HL-60 (cell line): ENCODE measurements at regions not wholly inside any gene's neighbourhood (a gene's known extent, or its start where the extent isn't known, plus 50 kb on each side); places are given as distances from the start of the nearest gene placed in this dataset.

Experiments
- DNase-seq, 2 experiments: peaks; one replicate each; pipeline ENCODE4 v3.0.0-alpha.2; 2010 to 2020; ENCODE audit warnings: low read depth in 1 of 2, low spot score in 1 of 2
- H3K27ac ChIP-seq: fragments of 250-450 bp; sonication (Bioruptor Pico); replicated peaks from 2 replicates; pipeline ENCODE4 v1.5.1; 2020; ENCODE audit warnings: mild to moderate bottlenecking, moderate library complexity
- H3K27me3 ChIP-seq: fragments of 250-450 bp; sonication (Bioruptor Pico); 2 replicates; pipeline ENCODE4 v1.5.1; 2021; ENCODE audit warnings: mild to moderate bottlenecking, moderate library complexity; ENCODE audit not compliant: insufficient read depth, poor library complexity, severe bottlenecking
- H3K4me3 ChIP-seq: replicated peaks from 2 replicates; pipeline ENCODE4 v1.5.1; 2011; ENCODE audit warnings: mild to moderate bottlenecking, control low read depth, low read length; ENCODE audit not compliant: insufficient read depth
- GABPA ChIP-seq: IDR thresholded peaks from 2 replicates; pipeline ENCODE4 v1.6.1; 2012; ENCODE audit warnings: low read depth
- POLR2AphosphoS5 ChIP-seq: IDR thresholded peaks from 2 replicates; pipeline ENCODE4 v1.6.1; 2012; ENCODE audit warnings: low read depth
- SPI1 ChIP-seq: IDR thresholded peaks from 2 replicates; pipeline ENCODE4 v1.6.1; 2012; ENCODE audit warnings: low read depth, mild to moderate bottlenecking, borderline replicate concordance
- TF ChIP-seq, protein P1 (sequence below): IDR thresholded peaks from 2 replicates; pipeline ENCODE4 v1.6.1; 2012; ENCODE audit warnings: low read depth; ENCODE audit not compliant: insufficient replicate concordance
- TF ChIP-seq, protein P2 (sequence below): IDR thresholded peaks from one replicate; pipeline ENCODE4 v1.5.1; 2011; ENCODE audit warnings: low read length, control low read depth, inconsistent platforms; ENCODE audit not compliant: insufficient read depth

DNA sequence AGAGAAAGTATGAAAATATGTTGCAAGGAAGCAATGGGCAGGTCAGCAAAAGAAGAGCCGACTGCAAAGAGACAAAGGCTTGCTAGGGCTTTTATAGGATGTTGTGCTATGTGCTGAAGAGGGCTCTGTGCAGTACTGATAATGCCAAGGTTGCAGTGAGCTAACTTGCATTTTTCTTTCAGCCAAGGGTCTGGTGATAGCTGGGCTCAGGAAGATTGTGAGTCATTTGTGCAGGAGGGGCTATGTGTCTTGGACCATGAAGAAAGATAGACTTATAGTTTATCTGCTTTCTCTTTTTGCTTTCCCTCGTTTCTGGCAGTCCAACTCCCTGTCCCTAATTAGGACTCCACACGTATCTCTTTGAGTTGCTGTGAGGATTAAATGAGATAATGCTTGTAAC lies 64.5 kb upstream of the LRIG1 start:
- DNase-seq: no peak
- TF ChIP-seq GABPA: no peak
- TF ChIP-seq, protein P1, sequence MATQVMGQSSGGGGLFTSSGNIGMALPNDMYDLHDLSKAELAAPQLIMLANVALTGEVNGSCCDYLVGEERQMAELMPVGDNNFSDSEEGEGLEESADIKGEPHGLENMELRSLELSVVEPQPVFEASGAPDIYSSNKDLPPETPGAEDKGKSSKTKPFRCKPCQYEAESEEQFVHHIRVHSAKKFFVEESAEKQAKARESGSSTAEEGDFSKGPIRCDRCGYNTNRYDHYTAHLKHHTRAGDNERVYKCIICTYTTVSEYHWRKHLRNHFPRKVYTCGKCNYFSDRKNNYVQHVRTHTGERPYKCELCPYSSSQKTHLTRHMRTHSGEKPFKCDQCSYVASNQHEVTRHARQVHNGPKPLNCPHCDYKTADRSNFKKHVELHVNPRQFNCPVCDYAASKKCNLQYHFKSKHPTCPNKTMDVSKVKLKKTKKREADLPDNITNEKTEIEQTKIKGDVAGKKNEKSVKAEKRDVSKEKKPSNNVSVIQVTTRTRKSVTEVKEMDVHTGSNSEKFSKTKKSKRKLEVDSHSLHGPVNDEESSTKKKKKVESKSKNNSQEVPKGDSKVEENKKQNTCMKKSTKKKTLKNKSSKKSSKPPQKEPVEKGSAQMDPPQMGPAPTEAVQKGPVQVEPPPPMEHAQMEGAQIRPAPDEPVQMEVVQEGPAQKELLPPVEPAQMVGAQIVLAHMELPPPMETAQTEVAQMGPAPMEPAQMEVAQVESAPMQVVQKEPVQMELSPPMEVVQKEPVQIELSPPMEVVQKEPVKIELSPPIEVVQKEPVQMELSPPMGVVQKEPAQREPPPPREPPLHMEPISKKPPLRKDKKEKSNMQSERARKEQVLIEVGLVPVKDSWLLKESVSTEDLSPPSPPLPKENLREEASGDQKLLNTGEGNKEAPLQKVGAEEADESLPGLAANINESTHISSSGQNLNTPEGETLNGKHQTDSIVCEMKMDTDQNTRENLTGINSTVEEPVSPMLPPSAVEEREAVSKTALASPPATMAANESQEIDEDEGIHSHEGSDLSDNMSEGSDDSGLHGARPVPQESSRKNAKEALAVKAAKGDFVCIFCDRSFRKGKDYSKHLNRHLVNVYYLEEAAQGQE: no peak
- TF ChIP-seq POLR2AphosphoS5: no peak
- TF ChIP-seq, protein P2, sequence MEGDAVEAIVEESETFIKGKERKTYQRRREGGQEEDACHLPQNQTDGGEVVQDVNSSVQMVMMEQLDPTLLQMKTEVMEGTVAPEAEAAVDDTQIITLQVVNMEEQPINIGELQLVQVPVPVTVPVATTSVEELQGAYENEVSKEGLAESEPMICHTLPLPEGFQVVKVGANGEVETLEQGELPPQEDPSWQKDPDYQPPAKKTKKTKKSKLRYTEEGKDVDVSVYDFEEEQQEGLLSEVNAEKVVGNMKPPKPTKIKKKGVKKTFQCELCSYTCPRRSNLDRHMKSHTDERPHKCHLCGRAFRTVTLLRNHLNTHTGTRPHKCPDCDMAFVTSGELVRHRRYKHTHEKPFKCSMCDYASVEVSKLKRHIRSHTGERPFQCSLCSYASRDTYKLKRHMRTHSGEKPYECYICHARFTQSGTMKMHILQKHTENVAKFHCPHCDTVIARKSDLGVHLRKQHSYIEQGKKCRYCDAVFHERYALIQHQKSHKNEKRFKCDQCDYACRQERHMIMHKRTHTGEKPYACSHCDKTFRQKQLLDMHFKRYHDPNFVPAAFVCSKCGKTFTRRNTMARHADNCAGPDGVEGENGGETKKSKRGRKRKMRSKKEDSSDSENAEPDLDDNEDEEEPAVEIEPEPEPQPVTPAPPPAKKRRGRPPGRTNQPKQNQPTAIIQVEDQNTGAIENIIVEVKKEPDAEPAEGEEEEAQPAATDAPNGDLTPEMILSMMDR: no peak
- no peak for TF ChIP-seq SPI1
- Histone ChIP-seq H3K4me3 (no peak overlapping the region), H3K27ac (no peak overlapping the region), H3K27me3 (no peaks in the 10 kb centered on the region)

DNA sequence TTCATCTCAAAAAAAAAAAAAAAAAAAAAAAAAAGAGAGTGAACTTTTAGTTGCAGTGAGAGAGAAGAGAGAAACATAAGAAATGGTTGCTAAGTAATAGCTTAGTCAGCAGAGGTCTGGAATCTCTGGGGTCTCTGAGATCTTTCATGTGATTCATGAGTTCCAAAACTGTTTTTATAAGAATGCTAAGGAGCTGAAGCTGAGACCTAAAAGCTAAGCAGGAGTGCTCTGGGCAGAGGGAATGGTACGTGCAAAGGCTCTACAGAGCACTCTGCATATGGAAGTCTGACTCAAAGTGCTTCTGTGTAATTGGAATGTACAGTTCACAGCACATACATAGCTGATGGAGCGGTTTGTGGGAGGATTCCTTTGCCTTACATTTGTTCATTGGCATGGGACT lies 66.3 kb upstream of the LRIG1 start:
- Histone ChIP-seq H3K27ac (no peak overlapping the region), H3K4me3 (no peak overlapping the region), H3K27me3 (no peaks in the 10 kb centered on the region)
- DNase-seq: no peak
- TF ChIP-seq, protein P2: no peak
- TF ChIP-seq POLR2AphosphoS5 (no peak), SPI1 (no peak), GABPA (no peak)
- TF ChIP-seq, protein P1: no peak

DNA sequence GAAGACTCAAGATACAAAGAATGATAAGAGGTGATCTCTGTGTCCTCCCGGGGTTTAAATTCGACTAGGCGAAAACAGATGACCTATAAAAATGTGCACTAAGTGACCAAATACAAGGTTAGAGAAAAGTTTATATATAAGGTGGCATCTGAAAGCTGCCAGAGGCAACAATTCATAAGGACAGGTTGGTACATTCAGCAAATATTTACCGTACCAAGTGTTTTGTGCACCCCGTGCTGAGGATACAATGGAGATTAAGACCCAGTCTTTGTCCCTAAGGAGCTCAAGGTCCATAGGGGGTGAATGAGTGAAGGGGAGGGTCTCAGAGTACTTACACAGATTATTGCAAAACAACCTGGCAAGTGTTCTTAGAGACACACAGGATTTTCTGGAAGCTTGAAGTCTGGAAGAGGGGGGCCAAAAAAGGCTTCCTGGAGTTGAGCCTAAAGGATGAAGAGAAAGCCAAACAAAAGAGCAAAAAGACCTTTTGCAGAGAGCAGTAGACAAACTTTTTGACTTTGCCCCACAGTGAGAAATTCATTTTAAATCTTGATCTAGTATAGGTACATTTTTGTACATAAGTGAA lies 71.4 kb upstream of the LRIG1 start:
- Histone ChIP-seq H3K4me3 (no peak overlapping the region), H3K27me3 (no peaks in the 10 kb centered on the region), H3K27ac (no peak overlapping the region)
- no peak for DNase-seq
- TF ChIP-seq GABPA (no peak), SPI1 (no peak), POLR2AphosphoS5 (no peak)
- TF ChIP-seq, protein P2: no peak
- TF ChIP-seq, protein P1: no peak
